Thyroid gland (tissue), 4 donors: ENCODE measurements at regions not wholly inside any gene's neighbourhood (a gene's known extent, or its start where the extent isn't known, plus 50 kb on each side); places are given as distances from the start of the nearest gene placed in this dataset.

ENCODE experiments used
- CTCF ChIP-seq, 6 experiments: fragments of 200-600 bp in 3 of 6; fragments of 450-650 bp in 3 of 6; sonication (generic) in 3 of 6; IDR thresholded peaks; one replicate each; pipeline ENCODE4 v1.5.1; 2016 to 2019; ENCODE audit warnings: antibody characterized with exemption in 6 of 6, mild to moderate bottlenecking in 2 of 6, inconsistent platforms in 1 of 6, moderate library complexity in 1 of 6
- POLR2A ChIP-seq, 2 donors: fragments of 450-650 bp; IDR thresholded peaks; one replicate each; pipeline ENCODE4 v1.6.1; 2017; ENCODE audit warnings: antibody characterized with exemption in 2 of 2, mild to moderate bottlenecking in 2 of 2, moderate library complexity in 1 of 2

GRCh38 chr15:91795235-91795634, 58.3 kb upstream of the SLCO3A1 start:
- TF ChIP-seq CTCF (IDR thresholded peaks at IDR 0.05) (no peak), POLR2A (IDR thresholded peaks at IDR 0.05) (no peak)
